Islet precursor cell (in vitro differentiated cells): ENCODE measurements at regions not wholly inside any gene's neighbourhood (a gene's known extent, or its start where the extent isn't known, plus 50 kb on each side); places are given as distances from the start of the nearest gene placed in this dataset.
"Not testable (repeated sequence)": the region's sequence is repeated elsewhere in the genome, so short reads cannot be mapped to it uniquely, and the experiment has no call there.

Experiments used
- DNase-seq: peaks from one replicate; pipeline ENCODE4 v3.0.0-alpha.2; 2018

- DNase-seq, result no peak
Observed at GRCh38 chr13:79642596-79642995, 161.6 kb downstream of the NDFIP2 start.

- no peak for DNase-seq
Observed at GRCh38 chr13:79637133-79637763, 156.3 kb downstream of the NDFIP2 start.

GRCh38 chr13:79631051-79631659 is 150.2 kb downstream of the NDFIP2 start:
- DNase-seq, result peak; percentile 69

- no peak for DNase-seq
Observed at GRCh38 chr13:79628463-79628862, 147.5 kb downstream of the NDFIP2 start.

- DNase-seq, result no peak
Observed at GRCh38 chr13:79626924-79627323, 146.0 kb downstream of the NDFIP2 start.

- DNase-seq, result no peak
Observed at GRCh38 chr13:79625517-79625916, 144.6 kb downstream of the NDFIP2 start.

GRCh38 chr13:79621902-79622301 is 140.9 kb downstream of the NDFIP2 start:
- DNase-seq, result no peak

- no peak for DNase-seq
Observed at GRCh38 chr13:79621449-79621848, 140.5 kb downstream of the NDFIP2 start.

- no peak for DNase-seq
Observed at GRCh38 chr13:79614250-79614918, 133.4 kb downstream of the NDFIP2 start.

- no peak for DNase-seq
Observed at GRCh38 chr13:79612604-79613003, 131.6 kb downstream of the NDFIP2 start.

GRCh38 chr13:79607895-79608294 is 126.9 kb downstream of the NDFIP2 start:
- not testable (repeated sequence) for DNase-seq
